ENCODE measurements at regions not wholly inside any gene's neighbourhood (a gene's known extent, or its start where the extent isn't known, plus 50 kb on each side); places are given as distances from the start of the nearest gene placed in this dataset.

DNA sequence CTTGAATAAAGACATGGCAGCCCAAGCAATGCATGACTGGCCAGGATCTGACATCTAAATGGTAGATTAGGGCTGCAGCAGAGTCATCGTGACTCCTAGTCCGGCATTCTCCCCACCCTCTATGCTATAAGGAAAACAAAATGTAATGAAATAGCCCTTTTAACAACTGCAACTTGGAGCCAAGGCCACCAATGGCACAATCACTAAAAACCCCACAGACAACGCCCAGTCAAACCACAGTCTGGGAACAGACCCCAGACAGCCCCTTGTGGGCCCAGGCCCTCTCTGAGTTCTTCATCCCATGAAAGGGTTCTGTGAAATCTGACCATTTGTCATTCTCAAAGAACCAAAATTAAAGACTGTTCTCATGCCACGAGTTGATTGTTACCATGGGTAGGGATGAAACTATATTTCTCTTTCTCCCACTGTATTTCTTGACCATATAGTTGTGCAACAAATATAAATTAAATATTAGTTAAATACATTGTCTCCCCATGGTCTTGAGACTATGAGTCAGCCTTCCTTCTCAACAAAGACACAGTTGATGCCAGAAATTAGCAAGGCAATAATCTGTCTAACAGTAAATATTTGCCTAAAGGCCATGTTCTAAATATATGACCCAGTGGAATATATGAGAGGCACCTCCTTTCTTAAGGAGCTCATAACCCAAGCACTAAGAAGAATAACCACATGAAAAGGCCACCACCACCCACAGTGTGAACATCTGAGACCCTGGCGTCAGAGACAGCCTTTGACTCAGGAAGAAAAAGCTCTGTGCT is 85.6 kb upstream of the SSTR4 start:
- no peaks in the 10 kb centered on the region for H3K9me3 ChIP-seq (replicated peaks in 1 of 3)
- TF ChIP-seq POLR2A (IDR thresholded peaks at IDR 0.05), result no peak
- TF ChIP-seq, protein P1, sequence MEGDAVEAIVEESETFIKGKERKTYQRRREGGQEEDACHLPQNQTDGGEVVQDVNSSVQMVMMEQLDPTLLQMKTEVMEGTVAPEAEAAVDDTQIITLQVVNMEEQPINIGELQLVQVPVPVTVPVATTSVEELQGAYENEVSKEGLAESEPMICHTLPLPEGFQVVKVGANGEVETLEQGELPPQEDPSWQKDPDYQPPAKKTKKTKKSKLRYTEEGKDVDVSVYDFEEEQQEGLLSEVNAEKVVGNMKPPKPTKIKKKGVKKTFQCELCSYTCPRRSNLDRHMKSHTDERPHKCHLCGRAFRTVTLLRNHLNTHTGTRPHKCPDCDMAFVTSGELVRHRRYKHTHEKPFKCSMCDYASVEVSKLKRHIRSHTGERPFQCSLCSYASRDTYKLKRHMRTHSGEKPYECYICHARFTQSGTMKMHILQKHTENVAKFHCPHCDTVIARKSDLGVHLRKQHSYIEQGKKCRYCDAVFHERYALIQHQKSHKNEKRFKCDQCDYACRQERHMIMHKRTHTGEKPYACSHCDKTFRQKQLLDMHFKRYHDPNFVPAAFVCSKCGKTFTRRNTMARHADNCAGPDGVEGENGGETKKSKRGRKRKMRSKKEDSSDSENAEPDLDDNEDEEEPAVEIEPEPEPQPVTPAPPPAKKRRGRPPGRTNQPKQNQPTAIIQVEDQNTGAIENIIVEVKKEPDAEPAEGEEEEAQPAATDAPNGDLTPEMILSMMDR (IDR thresholded peaks at IDR 0.05), result no peak
- DNase-seq, result no peak

DNA sequence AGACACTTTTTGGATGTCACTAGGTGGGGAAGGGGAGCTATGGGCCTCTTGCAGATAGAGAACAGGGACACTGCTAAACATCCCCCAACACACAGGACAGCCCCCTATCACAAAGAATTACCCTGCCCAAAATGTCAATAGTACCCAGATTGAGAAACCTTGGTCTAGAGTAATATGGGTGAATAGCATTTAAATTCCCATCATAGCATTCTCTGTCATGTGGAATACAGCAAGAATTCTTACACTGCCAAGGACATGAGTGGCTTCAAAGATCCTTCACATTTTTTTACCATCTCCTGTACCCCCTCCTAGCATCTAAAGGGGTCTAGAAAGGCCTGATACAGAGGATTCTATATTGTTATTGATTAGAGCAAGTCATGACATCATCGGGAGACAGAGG is 83.1 kb upstream of the SSTR4 start:
- no peak overlapping the region for H3K4me3 ChIP-seq
- WGBS, 4 donors, result 83 to 89% (median 86%) methylated on average over 1 of the region's 1 CpG
- H3K4me1 ChIP-seq (replicated peaks in 1 of 2), result peaks cover 0 to 4% of the 10 kb centered on the region in 2 donors
- H3K27me3 ChIP-seq, result no peaks in the 10 kb centered on the region
- TF ChIP-seq POLR2A (IDR thresholded peaks at IDR 0.05), result no peak
- TF ChIP-seq, protein P1 (IDR thresholded peaks at IDR 0.05), result no peak
- H3K27ac ChIP-seq, result no peak overlapping the region
- no peaks in the 10 kb centered on the region for H3K9me3 ChIP-seq (replicated peaks in 1 of 3)
- no peak for DNase-seq
- H3K36me3 ChIP-seq (replicated peaks in 1 of 2), result no peaks in the 10 kb centered on the region
- intact Hi-C loops (cut with DNase I), result no loop called here

More for the DNA sequence above, 85.6 kb upstream of the SSTR4 start:
- intact Hi-C loops (cut with DNase I), result no loop called here
- peaks cover 5% of the 10 kb centered on the region for H3K27me3 ChIP-seq
- H3K27ac ChIP-seq, result no peak overlapping the region
- no peaks in the 10 kb centered on the region for H3K4me1 ChIP-seq (replicated peaks in 1 of 2)
- WGBS, 4 donors, result 66 to 94% (median 83%) methylated on average over 5 of the region's 5 CpGs
- no peak overlapping the region for H3K4me3 ChIP-seq
- H3K36me3 ChIP-seq (replicated peaks in 1 of 2), result no peaks in the 10 kb centered on the region

DNA sequence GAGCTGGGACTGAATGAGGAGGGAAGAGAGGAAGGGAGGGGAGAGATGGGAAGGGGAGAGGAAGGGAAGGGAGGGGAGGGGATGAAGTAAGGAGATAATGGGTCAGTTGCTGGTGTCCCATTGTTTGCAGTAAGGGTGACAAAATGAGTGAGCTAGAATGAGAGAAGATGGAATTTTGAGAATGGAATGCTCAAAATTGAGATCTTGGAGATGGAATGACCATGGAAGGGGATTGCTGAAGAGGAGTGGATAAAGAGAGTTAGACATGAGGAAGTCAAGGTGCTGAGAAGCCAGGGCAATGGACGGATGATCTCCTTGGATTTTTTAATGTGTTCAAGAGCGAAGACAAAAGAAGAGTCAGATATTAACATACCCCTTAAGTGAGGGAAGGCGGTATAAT is 80.5 kb upstream of the SSTR4 start:
- Histone ChIP-seq H3K36me3 (replicated peaks in 1 of 2) (no peaks in the 10 kb centered on the region), H3K4me3 (no peak overlapping the region), H3K27me3 (no peaks in the 10 kb centered on the region), H3K4me1 (replicated peaks in 1 of 2) (peaks cover 0 to 4% of the 10 kb centered on the region in 2 donors), H3K9me3 (replicated peaks in 1 of 3) (no peaks in the 10 kb centered on the region), H3K27ac (no peak overlapping the region)
- DNase-seq, result no peak
- TF ChIP-seq, protein P1 (IDR thresholded peaks at IDR 0.05), result no peak
- TF ChIP-seq POLR2A (IDR thresholded peaks at IDR 0.05), result no peak
- intact Hi-C loops (cut with DNase I), result no loop called here
- WGBS, 4 donors, result 92 to 94% (median 93%) methylated on average over 3 of the region's 3 CpGs

DNA sequence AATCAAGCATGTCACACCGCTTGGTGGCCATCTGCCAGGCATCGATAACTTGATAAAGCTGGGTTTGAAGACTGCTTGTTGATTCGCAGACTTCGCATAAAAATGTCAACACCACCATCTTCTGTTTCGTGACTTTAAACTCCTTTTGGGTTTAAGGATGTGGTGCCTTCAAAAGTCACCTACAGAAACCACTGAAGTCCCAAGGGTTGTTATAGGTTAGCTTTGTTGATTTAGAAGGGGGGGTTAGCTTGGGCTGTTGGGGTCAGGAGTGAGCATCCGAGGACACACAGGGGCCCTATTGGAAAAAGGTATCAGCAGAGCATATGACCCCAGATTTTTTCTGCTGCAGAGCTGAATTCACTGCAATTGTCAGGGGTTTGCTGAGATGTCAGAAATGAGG is 76.7 kb upstream of the SSTR4 start:
- intact Hi-C loops (cut with DNase I), result no loop called here
- H3K4me3 ChIP-seq, result no peak overlapping the region
- H3K4me1 ChIP-seq (replicated peaks in 1 of 2), result peaks cover 0 to 4% of the 10 kb centered on the region in 2 donors
- no peaks in the 10 kb centered on the region for H3K27me3 ChIP-seq
- TF ChIP-seq, protein P1 (IDR thresholded peaks at IDR 0.05), result no peak
- TF ChIP-seq POLR2A (IDR thresholded peaks at IDR 0.05), result no peak
- no peaks in the 10 kb centered on the region for H3K36me3 ChIP-seq (replicated peaks in 1 of 2)
- WGBS, 4 donors, result 74 to 89% (median 83%) methylated on average over 4 to 6 of the region's 6 CpGs
- no peak for DNase-seq
- no peak overlapping the region for H3K27ac ChIP-seq
- H3K9me3 ChIP-seq (replicated peaks in 1 of 3), result no peaks in the 10 kb centered on the region

Data from adrenal gland (tissue), 9 donors.